ENCODE measurements at regions not wholly inside any gene's neighbourhood (a gene's known extent, or its start where the extent isn't known, plus 50 kb on each side); places are given as distances from the start of the nearest gene placed in this dataset.
A peak's percentile ranks its signal among the peaks of the same experiment; 100 is the strongest.

DNA sequence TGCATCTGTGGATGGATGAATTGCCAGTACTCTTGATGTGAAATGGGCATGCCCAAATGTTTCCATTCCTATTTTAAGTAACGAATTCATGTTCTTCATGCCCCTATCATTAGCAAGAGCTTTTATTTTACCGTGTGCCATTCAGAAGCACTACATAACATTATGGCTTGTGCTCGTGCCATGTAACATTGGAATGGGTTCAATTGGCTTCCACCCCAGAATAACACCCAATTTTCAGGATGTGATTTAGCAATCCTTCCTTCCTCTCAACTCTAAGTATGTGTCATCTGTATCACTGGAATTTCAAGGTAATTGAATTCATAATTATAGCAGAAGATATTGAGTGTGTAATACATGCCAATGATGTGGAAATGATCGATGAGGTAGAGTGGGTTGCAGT, 145.8 kb upstream of the TMPO start:
- no peak for DNase-seq (ENCODE audit: low read depth in 4 of 4, low spot score in 3 of 4)

DNA sequence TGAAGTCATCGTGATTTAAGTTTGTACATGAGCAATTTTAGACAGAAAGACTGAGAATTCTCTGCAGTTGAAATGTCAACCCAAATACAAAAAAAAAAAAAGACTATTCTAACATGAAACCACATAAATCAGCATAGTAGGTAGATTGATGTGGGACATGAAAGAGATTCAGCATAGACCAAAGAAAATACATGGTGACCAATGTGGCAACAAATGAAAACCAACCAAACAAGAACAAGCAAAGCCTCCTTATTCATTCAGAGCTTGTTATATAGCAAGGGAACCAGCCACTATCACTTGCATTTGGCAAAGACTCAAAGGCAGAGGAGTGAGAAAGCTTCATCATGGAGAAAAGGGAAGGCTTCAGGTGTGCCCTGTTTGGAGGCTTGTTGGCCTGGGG, 144.4 kb upstream of the TMPO start:
- no peak for DNase-seq (ENCODE audit: low read depth in 4 of 4, low spot score in 3 of 4)

DNA sequence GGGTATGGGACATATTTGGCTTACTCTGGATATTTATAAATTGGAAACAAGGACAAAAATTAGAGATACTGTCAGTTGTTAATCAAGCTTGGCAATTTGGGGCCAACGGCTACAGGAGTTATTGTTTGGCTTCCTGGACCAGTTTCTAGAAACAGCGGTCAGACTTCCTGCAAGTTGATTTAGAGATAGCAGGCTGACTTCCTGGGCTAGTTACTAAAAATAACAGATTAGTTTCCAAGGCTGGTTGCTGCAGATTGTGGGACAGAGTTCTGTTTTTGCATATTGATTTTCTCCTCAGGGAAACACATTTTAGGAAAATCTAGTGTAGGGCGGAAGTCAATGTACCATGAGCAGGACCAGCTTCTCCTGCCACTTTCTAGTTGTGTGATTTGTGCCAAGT, 144.0 kb upstream of the TMPO start:
- no peak for DNase-seq (ENCODE audit: low read depth in 4 of 4, low spot score in 3 of 4)

DNA sequence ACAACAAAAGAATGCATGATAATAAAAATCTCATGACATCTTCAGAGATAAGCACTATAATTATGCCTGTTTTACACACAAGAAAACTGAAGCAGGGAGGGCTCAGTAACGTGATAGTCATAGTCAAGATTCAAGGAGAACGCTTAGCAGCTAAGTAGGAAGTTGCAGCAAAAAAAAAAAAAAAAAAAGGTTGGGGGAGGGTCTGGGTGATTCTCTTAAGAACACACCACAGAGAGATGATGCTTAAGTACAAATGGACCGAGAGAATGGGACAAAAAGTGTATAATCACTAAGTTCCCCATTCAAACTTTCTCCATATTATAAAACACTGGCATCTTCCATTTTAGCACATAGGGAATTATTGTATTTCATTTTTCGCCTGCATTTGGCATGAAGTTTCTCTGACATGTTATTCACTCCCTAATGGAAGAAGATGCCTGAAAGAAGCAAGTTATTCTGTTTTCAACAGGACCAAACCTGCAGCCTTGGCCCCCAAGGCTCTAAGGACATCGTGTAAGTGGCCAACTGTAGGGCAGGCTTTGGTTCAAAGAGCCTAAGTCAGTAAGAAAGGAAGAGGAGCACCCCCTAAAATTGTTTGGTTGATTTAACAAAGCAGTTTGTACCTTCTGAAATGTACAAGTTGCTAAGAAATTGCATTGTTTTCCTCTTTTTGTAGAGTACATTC, 142.9 kb upstream of the TMPO start:
- no peak for DNase-seq (ENCODE audit: low read depth in 4 of 4, low spot score in 3 of 4)

DNA sequence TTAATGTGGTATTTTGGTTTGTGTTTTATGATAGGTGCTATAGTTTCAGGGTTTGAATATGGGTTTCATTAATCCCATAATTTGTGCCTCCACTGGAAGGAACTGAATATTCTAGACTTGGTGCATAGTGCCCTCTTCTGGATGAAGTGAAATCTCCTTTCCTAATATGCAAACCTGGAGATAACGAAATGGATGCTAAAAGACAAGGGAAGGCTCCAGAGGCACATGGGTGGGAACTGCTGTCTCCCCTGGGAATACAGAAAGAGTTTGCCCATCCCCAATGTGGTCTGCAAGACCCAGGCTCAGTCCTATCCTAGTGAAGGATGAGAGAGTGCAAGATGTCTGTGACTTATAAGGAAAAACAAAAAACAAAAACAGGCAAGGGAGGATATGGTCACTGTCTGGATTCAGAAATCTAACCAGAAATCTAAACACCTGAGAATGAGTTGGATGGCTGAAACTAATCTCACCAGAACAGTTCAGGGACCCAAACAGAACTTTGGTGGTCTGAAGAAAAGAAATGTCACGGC, 142.3 kb upstream of the TMPO start:
- peak in 1 of 4 donors; percentile 34 for DNase-seq (ENCODE audit: low read depth in 4 of 4, low spot score in 3 of 4)

DNA sequence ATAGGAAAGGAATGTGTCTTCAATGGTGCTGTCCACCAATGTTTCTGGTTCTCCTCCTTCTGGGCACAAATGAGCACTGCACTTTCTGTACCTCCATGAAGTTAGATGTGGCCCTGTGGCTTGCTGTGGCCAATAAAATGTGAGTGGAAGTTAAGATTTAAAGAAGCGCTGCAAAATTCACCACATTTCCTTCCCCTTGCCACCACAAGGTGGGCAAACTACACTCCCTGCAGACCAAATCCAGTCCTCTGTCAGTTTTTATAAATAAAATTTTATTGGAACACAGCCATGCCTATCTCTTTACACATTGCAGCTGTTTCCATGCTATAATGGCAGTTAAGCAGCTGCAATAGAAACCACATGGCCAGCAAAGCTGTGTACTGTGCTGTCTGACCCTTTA, 141.4 kb upstream of the TMPO start:
- no peak for DNase-seq (ENCODE audit: low read depth in 4 of 4, low spot score in 3 of 4)

DNA sequence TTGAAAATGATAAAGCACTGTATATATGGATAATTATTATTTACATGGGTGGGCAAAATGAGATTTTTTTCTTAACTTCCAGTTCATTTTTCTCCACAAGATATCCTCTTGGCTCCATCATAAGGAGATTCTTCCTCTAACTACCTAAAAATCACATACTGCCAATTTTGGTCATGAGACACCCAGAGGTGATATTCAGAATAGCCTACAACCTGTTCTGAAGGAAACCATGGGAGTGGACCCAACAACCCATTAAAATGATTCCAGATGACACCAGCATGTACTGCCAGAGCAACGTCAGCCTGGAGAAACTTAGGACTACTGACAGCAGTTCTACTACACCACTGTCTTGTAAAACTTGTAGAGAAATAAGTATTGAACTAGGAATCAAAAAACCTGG, 136.3 kb upstream of the TMPO start:
- no peak for DNase-seq (ENCODE audit: low read depth in 4 of 4, low spot score in 3 of 4)

DNA sequence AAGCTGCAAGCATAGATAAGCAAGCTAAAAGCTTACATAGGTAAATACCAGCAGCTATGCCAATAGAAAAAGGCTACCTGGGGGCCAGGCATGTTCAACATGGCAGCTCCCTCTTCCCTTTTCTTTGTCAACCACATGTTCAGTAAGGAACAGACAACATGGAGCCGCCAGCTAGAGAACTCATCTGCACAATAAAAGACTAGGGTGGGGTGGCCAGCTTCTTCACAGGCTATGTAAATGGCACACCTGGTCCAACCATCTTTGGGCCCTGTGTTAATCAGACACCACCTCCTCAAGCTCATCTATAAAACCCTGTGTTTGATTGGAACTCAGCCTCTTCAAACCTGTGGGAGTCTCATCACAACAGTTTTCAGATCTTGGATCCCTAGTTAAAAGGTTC, 129.7 kb upstream of the TMPO start:
- DNase-seq (ENCODE audit: low read depth in 4 of 4, low spot score in 3 of 4): no peak

DNA sequence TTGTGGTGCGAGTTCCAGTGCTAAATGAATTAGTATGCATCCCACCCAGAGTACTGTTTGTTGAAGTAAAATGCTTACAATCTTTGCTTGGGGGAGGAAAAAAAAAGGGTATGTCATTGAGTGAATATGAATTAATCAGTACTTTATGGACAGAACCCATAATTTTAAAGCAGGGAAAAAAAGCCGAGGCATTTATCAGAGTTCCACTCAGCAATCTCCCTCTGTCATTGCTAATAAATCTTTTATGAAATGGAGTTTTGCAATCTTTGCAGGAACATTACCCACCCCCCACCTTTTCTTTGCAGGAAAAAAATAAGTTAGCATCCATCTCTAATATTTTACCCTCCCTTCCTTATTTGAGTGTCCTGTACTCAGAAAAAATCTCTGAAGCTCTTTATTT, 127.9 kb upstream of the TMPO start:
- no peak for DNase-seq (ENCODE audit: low read depth in 4 of 4, low spot score in 3 of 4)

DNA sequence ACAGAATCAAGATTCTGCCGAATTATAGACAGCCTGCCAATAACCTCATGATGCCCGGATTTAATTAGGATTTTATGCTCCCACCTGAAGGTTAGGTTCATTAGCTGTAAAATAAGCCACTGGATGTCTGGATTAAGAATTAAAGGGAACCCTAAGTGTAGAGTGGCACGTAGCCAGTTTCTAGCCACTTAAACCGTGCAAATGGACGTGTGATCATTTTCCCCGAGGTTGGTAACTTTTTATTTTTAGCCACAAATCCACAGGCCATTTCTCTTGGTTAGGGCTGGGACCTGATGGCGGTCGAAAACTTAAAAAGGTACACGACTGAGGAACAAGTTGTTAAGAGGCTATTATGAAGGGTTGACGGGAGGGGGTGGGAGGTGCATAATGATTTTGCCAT, 127.3 kb upstream of the TMPO start:
- DNase-seq (ENCODE audit: low read depth in 4 of 4, low spot score in 3 of 4): no peak

DNA sequence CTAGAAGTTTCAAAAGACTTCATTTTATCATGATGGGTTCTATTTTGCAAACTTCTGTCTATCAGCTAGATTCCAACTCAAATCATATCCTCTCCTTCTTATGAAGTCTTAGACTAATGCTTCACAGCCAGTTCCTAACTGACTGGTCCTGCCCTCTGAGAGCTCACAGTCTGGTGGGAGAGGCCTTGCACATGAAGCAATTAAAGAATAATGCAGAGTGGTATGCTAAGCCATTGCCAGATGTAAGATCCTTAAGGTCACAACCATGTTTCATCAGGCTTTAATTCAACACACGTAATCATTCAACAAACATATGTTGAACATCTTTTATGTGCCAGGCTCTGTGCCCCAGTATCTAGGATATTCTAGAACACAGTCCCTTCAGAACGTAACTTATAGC, 125.8 kb upstream of the TMPO start:
- no peak for DNase-seq (ENCODE audit: low read depth in 4 of 4, low spot score in 3 of 4)

DNA sequence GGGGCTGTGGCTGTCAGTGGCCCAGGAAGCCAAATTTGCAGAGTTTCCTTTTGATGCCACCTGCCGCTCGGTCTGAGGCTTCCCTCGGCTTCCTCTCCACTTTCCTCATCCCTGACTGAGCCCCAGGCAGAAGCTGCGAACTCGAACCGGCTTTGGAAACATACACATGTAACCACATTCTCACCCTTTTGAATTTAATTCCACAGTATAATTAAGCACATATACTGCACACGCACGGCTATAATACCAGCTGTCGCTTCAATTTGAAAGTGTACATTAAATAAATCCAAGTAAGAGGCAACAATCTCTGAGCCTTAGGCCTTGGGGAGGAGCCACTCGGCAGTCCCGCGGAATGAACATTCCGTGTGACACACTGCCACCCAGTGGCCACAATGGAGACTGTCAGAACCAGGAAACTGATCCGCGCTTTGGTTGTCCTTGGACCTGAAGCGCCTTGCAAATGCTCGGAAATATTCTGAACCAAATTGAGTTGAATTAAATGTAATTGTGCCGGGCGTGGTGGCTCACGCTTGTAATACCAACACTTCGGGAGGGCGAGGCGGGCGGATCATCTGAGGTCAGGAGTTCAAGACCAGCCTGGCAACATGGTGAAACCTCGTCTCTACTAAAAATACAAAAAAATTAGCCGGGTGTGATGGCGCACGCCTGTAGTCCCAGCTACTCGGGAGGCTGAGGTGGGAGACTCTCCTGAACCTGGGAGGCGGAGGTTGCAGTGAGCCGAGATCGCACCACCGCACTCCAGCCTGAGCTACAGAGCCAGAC, 117.9 kb upstream of the TMPO start:
- peak in 3 of 4 donors; percentile 63 to 77 (median 69) for DNase-seq (ENCODE audit: low read depth in 4 of 4, low spot score in 3 of 4)

DNA sequence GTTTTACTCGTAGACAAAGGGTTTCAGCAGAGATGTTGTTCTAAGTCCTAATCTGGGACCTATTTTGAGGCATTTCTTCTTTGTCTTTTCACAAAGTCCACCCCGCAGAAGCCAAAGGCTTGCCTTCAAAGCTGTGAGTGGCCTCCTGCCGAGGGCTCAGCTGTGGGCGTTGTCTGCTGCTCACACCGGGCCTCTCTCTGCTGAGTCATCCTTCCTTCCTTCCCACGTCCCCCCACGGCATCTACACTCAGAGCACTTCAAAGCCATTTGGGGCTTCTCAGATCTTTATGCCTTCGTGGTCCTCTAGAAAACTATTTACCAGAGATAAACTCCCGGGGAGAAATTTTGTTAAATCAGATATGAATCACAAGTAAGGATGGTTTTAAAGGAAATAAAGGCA, 115.9 kb upstream of the TMPO start:
- no peak for DNase-seq (ENCODE audit: low read depth in 4 of 4, low spot score in 3 of 4)

DNA sequence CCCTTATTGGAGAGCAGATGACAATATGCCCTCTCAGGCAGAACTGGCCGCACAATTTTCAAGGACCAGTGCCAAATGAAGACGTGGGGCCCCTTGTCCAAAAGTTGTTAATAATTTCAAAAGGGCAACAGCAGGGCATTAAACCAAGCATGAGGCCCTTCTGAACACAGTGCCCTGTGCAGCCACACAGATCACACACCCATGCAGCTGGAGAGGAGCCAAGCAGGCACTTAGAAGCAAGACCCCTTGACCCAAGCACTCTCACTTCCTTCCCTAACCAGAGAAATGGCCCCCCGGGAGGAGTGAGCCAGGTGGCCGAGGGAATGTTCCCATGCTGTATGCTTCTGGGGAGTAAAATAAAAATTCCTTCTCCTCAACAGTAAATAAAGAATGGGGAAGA, 114.0 kb upstream of the TMPO start:
- DNase-seq (ENCODE audit: low read depth in 4 of 4, low spot score in 3 of 4): peak in 1 of 4 donors; percentile 24

DNA sequence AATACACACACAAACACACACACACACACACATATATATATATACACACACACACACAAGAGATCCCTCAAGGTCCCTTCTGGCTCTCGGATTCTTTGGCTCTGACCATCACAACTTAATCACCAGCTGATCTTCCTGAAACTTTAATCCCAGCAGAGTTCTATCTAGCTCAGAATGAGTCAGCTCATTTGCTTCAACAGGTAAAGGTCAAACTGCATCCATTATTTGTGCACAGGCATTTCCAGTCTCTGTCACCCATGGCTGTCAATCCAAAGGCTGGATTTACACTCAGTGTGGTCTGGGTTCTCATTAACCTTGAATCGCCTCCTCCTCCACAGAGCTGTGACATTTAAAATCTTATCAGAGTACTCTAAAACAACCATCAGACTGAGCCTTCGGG, 113.3 kb upstream of the TMPO start:
- DNase-seq (ENCODE audit: low read depth in 4 of 4, low spot score in 3 of 4): no peak

DNA sequence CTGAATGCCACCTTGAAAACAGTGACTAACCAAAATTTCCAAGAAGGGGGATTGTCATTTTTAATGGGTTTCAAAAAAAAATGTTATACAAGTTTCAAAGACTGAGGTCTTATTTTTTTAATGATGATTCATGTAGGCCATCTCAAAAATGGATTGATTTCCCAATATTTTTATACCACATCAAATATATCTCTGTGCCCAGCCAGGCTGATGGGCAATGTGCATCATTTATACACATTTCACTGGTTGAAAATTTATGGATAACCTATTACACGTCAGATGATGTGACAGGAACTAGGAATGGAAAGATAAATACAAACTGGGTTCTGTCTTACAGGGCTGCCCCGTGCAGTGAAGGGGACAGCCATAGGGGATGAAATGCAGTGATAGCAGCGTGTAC, 112.7 kb upstream of the TMPO start:
- no peak for DNase-seq (ENCODE audit: low read depth in 4 of 4, low spot score in 3 of 4)

DNA sequence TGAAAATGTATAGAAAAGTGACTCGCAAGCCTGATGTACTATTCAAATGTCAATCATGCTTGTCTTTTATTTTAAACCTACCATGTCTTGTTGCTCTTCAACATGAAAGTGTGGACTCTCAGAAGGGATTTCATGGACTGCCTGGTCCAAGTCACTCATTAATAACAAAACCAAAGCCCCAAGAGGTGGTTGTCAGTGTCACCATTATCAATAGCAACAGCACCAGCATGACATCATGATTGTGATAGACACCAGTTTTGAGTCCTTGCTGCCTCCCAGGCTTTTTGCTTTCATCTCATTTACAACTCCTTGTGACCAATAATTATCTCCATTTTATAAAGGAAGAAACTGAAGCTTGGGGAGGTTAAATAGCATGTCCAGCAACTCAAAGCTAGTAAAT, 112.0 kb upstream of the TMPO start:
- DNase-seq (ENCODE audit: low read depth in 4 of 4, low spot score in 3 of 4): no peak

DNA sequence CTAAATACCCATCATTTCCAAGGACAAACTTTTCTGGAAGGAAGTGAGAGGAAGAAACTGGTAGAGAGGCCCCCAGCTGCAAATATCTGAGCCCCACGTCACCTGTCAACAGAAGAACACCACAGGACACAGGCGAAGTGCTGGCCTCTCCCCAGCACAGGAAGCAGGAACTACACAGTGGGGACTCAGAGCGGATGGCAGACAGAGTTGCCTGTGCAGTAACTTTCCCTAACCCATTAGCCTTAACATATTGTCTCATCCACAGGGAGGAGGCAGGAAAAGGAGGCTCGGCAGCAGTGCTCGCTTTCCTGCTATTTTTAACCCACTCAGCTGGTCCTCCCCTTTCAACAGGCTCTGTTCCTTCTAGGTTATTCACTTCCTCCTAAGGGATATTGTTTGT, 111.5 kb upstream of the TMPO start:
- DNase-seq (ENCODE audit: low read depth in 4 of 4, low spot score in 3 of 4): no peak

DNA sequence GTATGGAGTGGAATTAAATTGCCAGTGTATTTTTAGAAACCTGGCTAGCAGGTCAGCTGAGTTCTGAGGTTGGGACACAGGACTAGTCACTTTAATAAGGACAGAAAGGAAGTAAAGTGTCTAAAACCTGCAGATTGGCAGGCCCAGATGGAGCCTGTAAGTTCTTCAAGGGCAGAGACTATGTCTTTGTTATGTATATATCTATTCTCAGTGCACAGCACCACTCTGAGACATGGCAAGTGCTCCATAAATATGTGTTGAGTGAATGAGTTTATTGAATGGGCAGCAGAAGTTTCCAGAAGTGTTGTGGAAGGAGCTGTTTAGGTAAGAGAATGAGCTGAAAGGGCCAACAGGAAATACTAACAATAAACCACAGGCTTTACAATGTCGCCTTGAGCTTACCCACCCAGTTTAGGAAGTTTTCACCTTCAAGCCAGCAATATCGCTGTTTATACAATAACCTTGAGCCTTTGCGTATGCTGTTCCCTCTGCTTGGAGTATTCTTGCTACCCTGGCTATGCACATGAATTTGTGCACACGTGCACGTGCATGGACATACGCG, 109.5 kb upstream of the TMPO start:
- no peak for DNase-seq (ENCODE audit: low read depth in 4 of 4, low spot score in 3 of 4)

DNA sequence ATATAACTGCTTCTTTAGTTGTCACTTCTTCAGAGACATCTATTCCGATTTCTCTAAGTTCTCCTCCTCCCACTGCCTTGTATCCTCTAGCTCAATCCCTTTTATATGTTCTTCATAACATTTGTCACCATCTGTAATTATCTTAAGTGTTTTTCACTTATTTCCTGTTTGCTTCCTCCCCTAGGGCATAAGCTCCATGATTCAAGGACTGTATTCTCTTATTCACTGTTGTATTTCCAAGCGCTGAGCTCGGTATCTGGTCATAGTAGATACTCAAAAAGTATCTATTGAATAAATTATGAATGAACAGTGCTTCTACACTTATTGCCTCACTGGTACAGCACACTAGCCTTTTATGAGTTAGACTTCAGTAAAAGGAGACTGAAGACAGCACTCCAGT, 109.0 kb upstream of the TMPO start:
- no peak for DNase-seq (ENCODE audit: low read depth in 4 of 4, low spot score in 3 of 4)

DNA sequence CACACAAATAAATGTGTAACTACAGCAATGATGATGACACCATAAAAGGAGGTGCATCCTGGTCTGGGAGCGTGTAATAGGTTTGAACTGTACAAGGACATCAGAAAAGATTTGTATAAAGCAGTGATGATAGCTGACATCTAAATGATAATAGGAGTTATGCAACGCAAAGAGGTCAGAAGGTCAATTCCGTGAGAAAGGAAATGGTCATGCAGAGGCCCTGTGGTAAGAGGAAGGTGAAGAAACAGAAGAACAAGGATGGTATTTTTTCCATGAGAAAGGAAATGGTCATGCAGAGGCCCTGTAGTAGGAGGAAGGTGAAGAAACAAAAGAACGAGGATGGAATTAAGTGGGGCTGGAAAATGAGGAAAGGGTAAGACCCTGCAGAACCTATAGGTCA, 106.7 kb upstream of the TMPO start:
- no peak for DNase-seq (ENCODE audit: low read depth in 4 of 4, low spot score in 3 of 4)

DNA sequence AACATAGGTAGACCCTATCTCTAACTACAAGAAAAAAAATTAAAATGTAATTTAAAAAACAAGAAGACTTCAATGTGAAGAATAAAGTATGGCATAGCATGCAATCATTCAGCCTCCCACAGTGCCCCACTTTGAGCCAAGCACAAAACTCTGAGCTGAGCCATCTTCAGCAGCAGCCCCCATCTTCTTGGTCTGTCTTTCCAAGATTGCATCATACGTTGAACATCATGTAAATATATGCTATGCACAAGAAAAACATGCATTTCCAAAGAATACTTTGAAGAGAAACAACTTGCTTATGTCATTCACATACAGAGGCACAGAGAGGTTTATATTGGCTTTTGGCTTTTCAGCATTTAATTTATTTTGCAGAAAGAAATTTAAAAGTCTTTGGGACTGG, 105.8 kb upstream of the TMPO start:
- DNase-seq (ENCODE audit: low read depth in 4 of 4, low spot score in 3 of 4): no peak
